ENCODE measurements at regions not wholly inside any gene's neighbourhood (a gene's known extent, or its start where the extent isn't known, plus 50 kb on each side); places are given as distances from the start of the nearest gene placed in this dataset.

DNA sequence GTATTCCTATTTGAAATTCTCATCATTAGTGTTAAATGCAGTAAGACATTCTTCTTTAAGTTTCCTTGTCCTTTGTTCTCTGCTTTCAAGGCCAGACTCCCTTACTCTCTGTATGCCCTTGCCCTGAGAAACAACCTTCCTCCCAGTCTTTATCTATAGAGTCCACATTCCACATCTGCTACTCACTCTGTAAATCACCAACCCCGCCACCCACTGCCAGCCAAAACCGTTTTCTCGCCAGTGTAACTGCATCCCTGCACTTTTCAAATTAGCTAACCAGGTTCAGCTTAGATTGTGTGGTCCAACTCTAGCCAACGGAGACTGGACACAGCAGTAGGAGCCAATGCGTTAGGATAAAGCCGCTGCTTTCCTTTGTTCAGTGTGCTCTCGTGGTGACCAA is 402.4 kb upstream of the PDZRN3 start:
- Histone ChIP-seq H3K27me3 (no peaks in the 10 kb centered on the region), H3K4me1 (no peaks in the 10 kb centered on the region), H3K36me3 (no peaks in the 10 kb centered on the region), H3K9me3 (no peaks in the 10 kb centered on the region), H3K4me3 (no peak overlapping the region), H3K27ac (no peak overlapping the region)
- no peak for TF ChIP-seq POLR2AphosphoS5 (IDR thresholded peaks at IDR 0.05; ENCODE audit: insufficient read depth in 1 of 2, low read depth in 1 of 2)
- TF ChIP-seq, protein P1, sequence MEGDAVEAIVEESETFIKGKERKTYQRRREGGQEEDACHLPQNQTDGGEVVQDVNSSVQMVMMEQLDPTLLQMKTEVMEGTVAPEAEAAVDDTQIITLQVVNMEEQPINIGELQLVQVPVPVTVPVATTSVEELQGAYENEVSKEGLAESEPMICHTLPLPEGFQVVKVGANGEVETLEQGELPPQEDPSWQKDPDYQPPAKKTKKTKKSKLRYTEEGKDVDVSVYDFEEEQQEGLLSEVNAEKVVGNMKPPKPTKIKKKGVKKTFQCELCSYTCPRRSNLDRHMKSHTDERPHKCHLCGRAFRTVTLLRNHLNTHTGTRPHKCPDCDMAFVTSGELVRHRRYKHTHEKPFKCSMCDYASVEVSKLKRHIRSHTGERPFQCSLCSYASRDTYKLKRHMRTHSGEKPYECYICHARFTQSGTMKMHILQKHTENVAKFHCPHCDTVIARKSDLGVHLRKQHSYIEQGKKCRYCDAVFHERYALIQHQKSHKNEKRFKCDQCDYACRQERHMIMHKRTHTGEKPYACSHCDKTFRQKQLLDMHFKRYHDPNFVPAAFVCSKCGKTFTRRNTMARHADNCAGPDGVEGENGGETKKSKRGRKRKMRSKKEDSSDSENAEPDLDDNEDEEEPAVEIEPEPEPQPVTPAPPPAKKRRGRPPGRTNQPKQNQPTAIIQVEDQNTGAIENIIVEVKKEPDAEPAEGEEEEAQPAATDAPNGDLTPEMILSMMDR (IDR thresholded peaks at IDR 0.05) = no peak
- TF ChIP-seq POLR2A (IDR thresholded peaks at IDR 0.05) = no peak
- DNase-seq (ENCODE audit: extremely low spot score in 2 of 2) = no peak
- intact Hi-C loops (cut with DNase I) = no loop called here

DNA sequence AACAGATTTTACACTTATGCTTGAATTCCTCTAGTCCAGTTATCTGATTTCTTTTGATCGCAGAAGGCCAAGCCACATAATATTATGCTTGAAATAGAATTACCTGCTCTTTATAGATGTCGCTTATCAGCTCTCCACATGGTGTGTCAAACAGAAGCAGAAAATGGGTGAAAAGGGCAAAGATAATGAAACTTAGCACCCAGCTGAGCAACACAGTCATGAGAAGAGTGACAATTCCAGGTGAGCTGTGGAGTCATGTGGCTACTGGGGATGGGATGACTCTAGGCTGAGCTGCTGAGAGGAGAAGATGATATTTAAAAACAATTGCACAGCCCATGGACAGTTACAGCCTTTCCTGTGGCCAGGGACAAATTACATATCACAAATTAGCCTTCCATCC is 398.7 kb upstream of the PDZRN3 start:
- H3K36me3 ChIP-seq = no peaks in the 10 kb centered on the region
- DNase-seq (ENCODE audit: extremely low spot score in 2 of 2) = no peak
- TF ChIP-seq, protein P1 (IDR thresholded peaks at IDR 0.05) = no peak
- no peak for TF ChIP-seq POLR2A (IDR thresholded peaks at IDR 0.05)
- no peak for TF ChIP-seq POLR2AphosphoS5 (IDR thresholded peaks at IDR 0.05; ENCODE audit: insufficient read depth in 1 of 2, low read depth in 1 of 2)
- H3K4me3 ChIP-seq = no peak overlapping the region
- no peak overlapping the region for H3K27ac ChIP-seq
- H3K4me1 ChIP-seq = no peaks in the 10 kb centered on the region
- intact Hi-C loops (cut with DNase I) = no loop called here
- no peaks in the 10 kb centered on the region for H3K27me3 ChIP-seq
- no peaks in the 10 kb centered on the region for H3K9me3 ChIP-seq

DNA sequence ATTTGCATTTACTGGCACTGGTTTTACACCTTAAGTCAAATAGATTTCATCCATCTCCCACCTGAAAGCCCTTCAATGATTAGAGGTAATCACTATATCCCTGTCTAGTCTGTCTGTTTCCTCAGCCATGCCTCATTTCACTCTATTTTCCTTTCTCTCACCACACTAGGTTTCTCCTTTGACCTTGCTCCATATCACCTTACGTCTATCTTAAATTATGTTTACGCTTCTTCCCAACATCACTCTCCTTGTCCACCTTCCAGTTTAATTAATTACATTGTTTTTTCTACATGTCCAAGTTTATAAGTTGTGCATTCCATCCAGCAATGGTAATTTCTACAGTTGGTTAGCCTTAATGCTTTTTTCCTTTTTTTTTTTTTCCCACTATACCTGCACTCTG is 396.7 kb upstream of the PDZRN3 start:
- intact Hi-C loops (cut with DNase I) = no loop called here
- H3K4me1 ChIP-seq = no peaks in the 10 kb centered on the region
- H3K27ac ChIP-seq = no peak overlapping the region
- H3K9me3 ChIP-seq = no peaks in the 10 kb centered on the region
- no peak for DNase-seq (ENCODE audit: extremely low spot score in 2 of 2)
- TF ChIP-seq, protein P1 (IDR thresholded peaks at IDR 0.05) = no peak
- TF ChIP-seq POLR2A (IDR thresholded peaks at IDR 0.05) (no peak), POLR2AphosphoS5 (IDR thresholded peaks at IDR 0.05; ENCODE audit: insufficient read depth in 1 of 2, low read depth in 1 of 2) (no peak)
- H3K36me3 ChIP-seq = no peaks in the 10 kb centered on the region
- H3K27me3 ChIP-seq = no peaks in the 10 kb centered on the region
- no peak overlapping the region for H3K4me3 ChIP-seq

DNA sequence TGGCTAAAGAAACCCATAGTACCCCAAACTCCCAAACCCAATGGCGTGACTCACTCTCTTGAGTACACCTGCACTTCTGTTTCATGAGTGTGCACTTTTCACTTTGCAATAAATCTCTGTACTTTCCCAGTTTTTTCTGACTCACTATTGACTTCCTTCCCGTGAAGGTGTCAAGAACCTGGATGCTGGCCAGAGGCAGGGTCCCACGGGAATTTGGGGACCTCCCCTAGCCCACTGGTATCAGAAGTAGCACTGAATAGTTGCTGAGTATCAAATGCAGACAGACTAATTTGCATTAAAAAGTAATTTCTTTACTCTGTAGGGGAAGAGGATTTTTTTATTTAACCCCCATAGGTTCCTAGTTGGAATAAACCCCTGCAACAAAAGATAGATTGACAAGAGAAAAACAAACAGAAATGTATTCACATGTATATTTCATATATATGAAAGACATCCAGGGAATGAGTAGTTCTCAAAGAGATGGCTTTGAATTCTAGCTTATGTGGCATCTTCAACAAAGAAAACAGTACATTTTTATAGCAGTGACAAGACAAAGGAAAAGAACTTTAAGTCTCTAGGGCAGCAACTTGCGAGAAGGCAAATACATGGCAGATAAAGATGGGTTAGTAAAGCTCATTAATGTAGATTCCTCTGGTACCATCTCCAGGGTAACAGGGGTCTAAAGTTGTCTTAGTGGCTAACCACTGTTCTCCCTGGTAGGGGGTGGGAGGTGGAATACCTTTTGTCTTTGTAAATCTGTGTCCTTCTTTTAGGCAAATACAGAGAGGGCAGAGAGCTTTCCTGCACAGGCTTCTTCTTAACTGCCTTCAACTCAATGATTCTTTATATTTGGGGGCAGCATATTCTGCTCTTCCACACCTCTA is 385.5 kb upstream of the PDZRN3 start:
- Histone ChIP-seq H3K9me3 (no peaks in the 10 kb centered on the region), H3K36me3 (no peaks in the 10 kb centered on the region), H3K27ac (no peak overlapping the region), H3K27me3 (no peaks in the 10 kb centered on the region), H3K4me3 (no peak overlapping the region), H3K4me1 (no peaks in the 10 kb centered on the region)
- DNase-seq (ENCODE audit: extremely low spot score in 2 of 2) = no peak
- intact Hi-C loops (cut with DNase I) = no loop called here
- TF ChIP-seq, protein P1 (IDR thresholded peaks at IDR 0.05) = no peak
- TF ChIP-seq POLR2A (IDR thresholded peaks at IDR 0.05) = no peak
- TF ChIP-seq POLR2AphosphoS5 (IDR thresholded peaks at IDR 0.05; ENCODE audit: insufficient read depth in 1 of 2, low read depth in 1 of 2) = no peak

DNA sequence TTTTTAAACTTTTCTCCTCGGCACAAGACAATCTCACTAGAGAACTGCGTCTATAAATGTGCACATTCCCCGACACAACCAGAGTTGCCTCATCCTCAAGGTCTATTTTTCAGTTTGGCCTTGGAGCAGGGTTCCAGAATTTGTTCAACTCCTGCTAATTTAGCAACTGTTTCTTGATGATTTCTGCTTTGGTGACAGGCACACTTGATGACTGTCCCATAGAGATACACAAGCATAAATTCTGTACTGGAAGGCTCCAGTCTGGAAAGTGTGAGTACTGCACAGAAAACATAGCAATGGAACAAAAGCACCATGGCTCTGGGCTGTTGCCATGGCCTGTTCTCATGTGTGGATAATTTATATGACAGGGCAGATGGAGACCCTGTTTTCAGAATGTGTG is 379.6 kb upstream of the PDZRN3 start:
- intact Hi-C loops (cut with DNase I) = no loop called here
- no peaks in the 10 kb centered on the region for H3K9me3 ChIP-seq
- no peaks in the 10 kb centered on the region for H3K27me3 ChIP-seq
- no peak overlapping the region for H3K4me3 ChIP-seq
- DNase-seq (ENCODE audit: extremely low spot score in 2 of 2) = no peak
- no peaks in the 10 kb centered on the region for H3K4me1 ChIP-seq
- H3K36me3 ChIP-seq = no peaks in the 10 kb centered on the region
- TF ChIP-seq POLR2A (IDR thresholded peaks at IDR 0.05) = no peak
- TF ChIP-seq POLR2AphosphoS5 (IDR thresholded peaks at IDR 0.05; ENCODE audit: insufficient read depth in 1 of 2, low read depth in 1 of 2) = no peak
- TF ChIP-seq, protein P1 (IDR thresholded peaks at IDR 0.05) = no peak
- H3K27ac ChIP-seq = no peak overlapping the region

Data from vagina (tissue), 2 donors.